ENCODE measurements at regions not wholly inside any gene's neighbourhood (a gene's known extent, or its start where the extent isn't known, plus 50 kb on each side); places are given as distances from the start of the nearest gene placed in this dataset.
A peak's percentile ranks its signal among the peaks of the same experiment; 100 is the strongest.
"Not testable (repeated sequence)": the region's sequence is repeated elsewhere in the genome, so short reads cannot be mapped to it uniquely, and the experiment has no call there.

DNA sequence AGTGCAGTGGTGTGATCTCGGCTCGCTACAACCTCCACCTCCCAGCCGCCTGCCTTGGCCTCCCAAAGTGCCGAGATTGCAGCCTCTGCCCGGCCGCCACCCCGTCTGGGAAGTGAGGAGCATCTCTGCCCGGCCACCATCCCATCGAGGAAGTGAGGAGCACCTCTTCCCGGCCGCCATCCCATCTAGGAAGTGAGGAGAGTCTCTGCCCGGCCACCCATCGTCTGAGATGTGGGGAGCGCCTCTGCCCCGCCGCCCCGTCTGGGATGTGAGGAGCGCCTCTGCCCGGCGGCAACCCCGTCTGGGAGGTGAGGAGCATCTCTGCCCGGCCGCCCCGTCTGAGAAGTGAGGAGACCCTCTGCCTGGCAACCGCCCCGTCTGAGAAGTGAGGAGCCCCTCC lies 88.5 kb upstream of the DCAF12L1 start:
- not testable (repeated sequence) for H3K4me3 ChIP-seq (ENCODE audit: low read depth, low read length); DNase-seq (ENCODE audit: low read depth)

GRCh38 chrX:126655061-126655460 lies 102.4 kb upstream of the DCAF12L1 start:
- DNase-seq (ENCODE audit: low read depth): peak; percentile 33
- TF ChIP-seq, protein P1, sequence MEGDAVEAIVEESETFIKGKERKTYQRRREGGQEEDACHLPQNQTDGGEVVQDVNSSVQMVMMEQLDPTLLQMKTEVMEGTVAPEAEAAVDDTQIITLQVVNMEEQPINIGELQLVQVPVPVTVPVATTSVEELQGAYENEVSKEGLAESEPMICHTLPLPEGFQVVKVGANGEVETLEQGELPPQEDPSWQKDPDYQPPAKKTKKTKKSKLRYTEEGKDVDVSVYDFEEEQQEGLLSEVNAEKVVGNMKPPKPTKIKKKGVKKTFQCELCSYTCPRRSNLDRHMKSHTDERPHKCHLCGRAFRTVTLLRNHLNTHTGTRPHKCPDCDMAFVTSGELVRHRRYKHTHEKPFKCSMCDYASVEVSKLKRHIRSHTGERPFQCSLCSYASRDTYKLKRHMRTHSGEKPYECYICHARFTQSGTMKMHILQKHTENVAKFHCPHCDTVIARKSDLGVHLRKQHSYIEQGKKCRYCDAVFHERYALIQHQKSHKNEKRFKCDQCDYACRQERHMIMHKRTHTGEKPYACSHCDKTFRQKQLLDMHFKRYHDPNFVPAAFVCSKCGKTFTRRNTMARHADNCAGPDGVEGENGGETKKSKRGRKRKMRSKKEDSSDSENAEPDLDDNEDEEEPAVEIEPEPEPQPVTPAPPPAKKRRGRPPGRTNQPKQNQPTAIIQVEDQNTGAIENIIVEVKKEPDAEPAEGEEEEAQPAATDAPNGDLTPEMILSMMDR (conservative IDR thresholded peaks at IDR 0.05; ENCODE audit: low read depth, low read length): no peak
- H3K4me3 ChIP-seq (ENCODE audit: low read depth, low read length): no peak overlapping the region

DNA sequence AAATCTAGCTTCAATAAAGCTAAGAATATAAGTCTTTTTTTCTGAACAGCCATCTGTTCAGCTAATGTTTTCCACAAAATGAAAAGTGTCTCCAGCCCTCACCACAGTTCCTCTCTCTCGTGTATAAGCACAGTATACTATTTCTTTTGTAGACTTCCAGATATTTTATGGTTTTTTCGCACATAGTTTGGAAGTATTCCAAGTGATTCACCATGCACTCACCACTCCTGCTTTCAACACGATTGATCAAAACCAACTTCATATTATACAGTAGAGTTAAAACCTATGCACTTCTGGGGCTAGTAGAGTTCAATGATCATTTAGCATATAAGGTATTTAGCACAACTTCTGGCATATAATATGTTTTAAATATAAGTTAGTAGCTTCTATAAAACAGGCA lies 105.8 kb upstream of the DCAF12L1 start:
- no peak for DNase-seq (ENCODE audit: low read depth)
- TF ChIP-seq, protein P1 (conservative IDR thresholded peaks at IDR 0.05; ENCODE audit: low read depth, low read length): no peak
- H3K4me3 ChIP-seq (ENCODE audit: low read depth, low read length): no peak overlapping the region

GRCh38 chrX:126670258-126670657 lies 117.6 kb upstream of the DCAF12L1 start:
- no peak overlapping the region for H3K4me3 ChIP-seq (ENCODE audit: low read depth, low read length)
- DNase-seq (ENCODE audit: low read depth): no peak
- TF ChIP-seq, protein P1 (conservative IDR thresholded peaks at IDR 0.05; ENCODE audit: low read depth, low read length): no peak

GRCh38 chrX:126673366-126673765 lies 120.8 kb upstream of the DCAF12L1 start:
- not testable (repeated sequence) for DNase-seq (ENCODE audit: low read depth); H3K4me3 ChIP-seq (ENCODE audit: low read depth, low read length)

DNA sequence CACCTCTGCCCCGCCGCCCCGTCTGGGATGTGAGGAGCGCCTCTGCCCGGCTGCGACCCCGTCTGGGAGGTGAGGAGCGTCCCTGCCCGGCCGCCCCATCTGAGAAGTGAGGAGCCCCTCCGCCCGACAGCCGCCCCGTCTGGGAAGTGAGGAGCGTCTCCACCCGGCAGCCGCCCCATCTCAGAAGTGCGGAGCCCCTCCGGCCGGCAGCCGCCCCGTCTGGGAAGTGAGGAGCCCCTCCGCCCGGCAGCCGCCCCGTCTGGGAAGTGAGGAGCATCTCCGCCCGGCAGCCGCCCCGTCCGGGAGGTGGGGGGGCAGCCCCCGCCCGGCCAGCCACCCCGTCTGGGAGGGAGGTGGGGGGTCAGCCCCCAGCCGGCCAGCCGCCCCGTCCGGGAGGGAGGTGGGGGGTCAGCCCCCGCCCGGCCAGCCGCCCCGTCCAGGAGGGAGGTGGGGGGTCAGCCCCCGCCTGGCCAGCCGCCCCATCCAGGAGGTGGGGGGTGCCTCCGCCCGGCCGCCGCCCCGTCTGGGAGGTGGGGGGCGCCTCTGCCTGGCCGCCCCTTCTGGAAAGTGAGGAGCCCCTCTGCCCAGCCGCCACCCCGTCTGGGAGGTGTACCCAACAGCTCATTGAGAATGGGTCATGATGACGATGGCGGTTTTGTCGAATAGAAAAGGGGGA lies 121.3 kb upstream of the DCAF12L1 start:
- not testable (repeated sequence) for H3K4me3 ChIP-seq (ENCODE audit: low read depth, low read length); DNase-seq (ENCODE audit: low read depth)

GRCh38 chrX:126695375-126695896 lies 124.1 kb upstream of the PRR32 start:
- DNase-seq (ENCODE audit: low read depth): no peak
- TF ChIP-seq, protein P1 (conservative IDR thresholded peaks at IDR 0.05; ENCODE audit: low read depth, low read length): no peak
- H3K4me3 ChIP-seq (ENCODE audit: low read depth, low read length): no peak overlapping the region

GRCh38 chrX:126697091-126697490 lies 122.4 kb upstream of the PRR32 start:
- H3K4me3 ChIP-seq (ENCODE audit: low read depth, low read length): no peak overlapping the region
- DNase-seq (ENCODE audit: low read depth): no peak
- TF ChIP-seq, protein P1 (conservative IDR thresholded peaks at IDR 0.05; ENCODE audit: low read depth, low read length): no peak

Data from epithelial cell of proximal tubule (primary cell).